ENCODE measurements at regions not wholly inside any gene's neighbourhood (a gene's known extent, or its start where the extent isn't known, plus 50 kb on each side); places are given as distances from the start of the nearest gene placed in this dataset.

DNA sequence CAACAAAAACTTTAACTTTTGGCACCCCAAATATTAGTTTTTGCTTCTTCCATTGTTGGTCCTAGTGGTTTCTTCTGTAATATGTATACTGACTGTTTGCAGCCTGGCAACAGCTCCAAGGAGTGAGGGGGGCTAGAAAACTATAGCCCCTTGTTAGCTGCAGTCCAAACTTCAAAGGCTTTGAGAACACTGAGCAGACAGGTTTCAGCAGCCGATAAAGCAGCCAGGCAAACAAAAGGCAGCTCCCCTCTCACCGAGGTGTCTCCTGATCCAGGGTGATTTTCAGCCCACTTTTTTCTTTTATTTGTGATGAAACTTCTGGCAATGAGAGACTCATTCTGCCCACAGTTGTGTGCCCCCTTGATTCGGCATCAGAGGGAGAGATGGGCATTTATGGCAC lies 80.7 kb downstream of the OLIG3 start:
- WGBS, 10 experiments = 0 to 60% (median 11%) methylated on average over 1 to 3 of the region's 3 CpGs; no CpG with 5 or more reads in 5 of the 10 experiments
- peak in 2 of 8 experiments; percentile 14 to 17 for ATAC-seq (replicated peaks in 6 of 8)
- H3K4me1 ChIP-seq (replicated peaks in 1 of 2) = peaks cover 24 to 27% of the 10 kb centered on the region in 2 donors
- no peak overlapping the region for H3K27ac ChIP-seq
- in situ Hi-C loops (cut with MboI; ENCODE audit: low pct_unique_long_range_greater_than_20kb in 2 of 9, low sequenced_read_pairs in 9 of 9, unreplicated experiment in 9 of 9) = no loop called here
- H3K4me3 ChIP-seq = no peak overlapping the region

DNA sequence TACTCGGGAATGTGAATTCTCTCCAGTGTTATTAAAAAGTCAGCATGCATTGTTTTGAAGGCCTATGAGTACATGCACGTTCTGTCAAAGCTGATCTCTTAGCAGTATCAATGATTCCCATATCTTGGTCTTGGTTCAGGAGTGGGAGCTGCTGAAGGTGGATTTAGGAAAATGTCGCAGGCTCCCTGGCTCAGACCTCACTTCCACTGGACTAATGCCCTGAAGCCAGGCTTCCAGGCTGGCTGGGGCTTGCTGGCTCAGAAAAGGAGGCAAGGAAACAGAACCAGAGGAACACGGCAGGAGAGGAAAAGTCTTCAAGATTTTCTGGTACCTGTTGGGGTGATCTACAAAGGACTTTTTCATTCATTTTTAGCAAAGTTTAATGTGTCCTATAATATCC lies 81.6 kb downstream of the OLIG3 start:
- Histone ChIP-seq H3K4me1 (replicated peaks in 1 of 2) (peaks cover 24 to 27% of the 10 kb centered on the region in 2 donors), H3K27ac (no peak overlapping the region), H3K4me3 (no peak overlapping the region)
- 22 to 100% (median 69%) methylated on average over 1 to 3 of the region's 4 CpGs for WGBS, 10 experiments
- no peak for ATAC-seq (replicated peaks in 6 of 8)
- in situ Hi-C loops (cut with MboI; ENCODE audit: low pct_unique_long_range_greater_than_20kb in 2 of 9, low sequenced_read_pairs in 9 of 9, unreplicated experiment in 9 of 9) = no loop called here

DNA sequence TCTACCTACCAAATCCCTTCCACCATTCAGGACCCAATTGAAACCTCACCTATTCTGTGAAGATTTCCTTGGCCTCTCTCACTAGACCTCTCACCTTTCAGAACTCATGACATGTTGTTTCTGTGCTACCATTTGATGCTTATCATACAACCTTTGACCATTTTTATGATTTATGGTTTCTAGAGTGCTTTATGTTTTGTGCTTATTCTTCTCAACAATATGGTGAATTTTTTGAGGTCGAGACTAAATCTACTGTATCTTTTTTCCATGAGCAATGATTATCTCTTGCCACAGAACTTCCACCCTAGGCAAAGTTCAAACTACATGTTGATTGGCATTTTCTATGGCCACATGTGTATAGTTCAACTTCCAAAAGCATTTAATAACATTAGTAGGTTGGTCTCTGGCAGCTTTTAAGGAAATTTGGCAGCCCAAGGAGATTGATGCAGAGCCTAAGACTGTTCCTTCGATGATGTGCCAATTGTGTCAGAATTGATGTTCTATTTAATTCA lies 84.9 kb downstream of the OLIG3 start:
- ATAC-seq (replicated peaks in 6 of 8) = no peak
- Histone ChIP-seq H3K4me1 (replicated peaks in 1 of 2) (peaks cover 9 to 11% of the 10 kb centered on the region in 2 donors), H3K27ac (no peak overlapping the region), H3K4me3 (no peak overlapping the region)
- 0 to 100% (median 85%) methylated on average over 1 to 2 of the region's 2 CpGs; no CpG with 5 or more reads in 1 of the 10 experiments for WGBS, 10 experiments
- in situ Hi-C loops (cut with MboI; ENCODE audit: low pct_unique_long_range_greater_than_20kb in 2 of 9, low sequenced_read_pairs in 9 of 9, unreplicated experiment in 9 of 9) = no loop called here

DNA sequence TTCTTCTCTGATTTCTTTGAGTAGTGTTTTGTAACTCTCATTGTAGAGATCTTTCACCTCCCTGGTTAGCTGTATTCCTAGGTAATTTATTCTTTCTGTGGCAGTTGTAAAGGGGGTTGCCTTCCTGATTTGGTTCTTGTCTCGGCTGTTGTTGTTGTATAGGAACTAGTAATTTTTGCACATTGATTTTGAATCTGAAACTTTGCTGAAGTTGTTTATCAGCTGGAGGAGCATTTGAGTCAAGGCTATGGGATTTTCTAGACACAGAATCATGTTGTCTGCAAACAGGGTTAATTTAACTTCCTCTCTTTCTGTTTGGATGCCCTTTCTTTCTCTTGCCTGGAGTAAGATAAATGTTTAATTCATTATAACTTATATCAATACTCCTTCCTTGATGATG lies 86.4 kb downstream of the OLIG3 start:
- H3K4me3 ChIP-seq = no peak overlapping the region
- H3K4me1 ChIP-seq (replicated peaks in 1 of 2) = no peaks in the 10 kb centered on the region
- no peak overlapping the region for H3K27ac ChIP-seq
- in situ Hi-C loops (cut with MboI; ENCODE audit: low pct_unique_long_range_greater_than_20kb in 2 of 9, low sequenced_read_pairs in 9 of 9, unreplicated experiment in 9 of 9) = no loop called here
- 0 to 100% (median 88%) methylated on average over 1 of the region's 1 CpG; no CpG with 5 or more reads in 2 of the 10 experiments for WGBS, 10 experiments
- ATAC-seq (replicated peaks in 6 of 8) = no peak

DNA sequence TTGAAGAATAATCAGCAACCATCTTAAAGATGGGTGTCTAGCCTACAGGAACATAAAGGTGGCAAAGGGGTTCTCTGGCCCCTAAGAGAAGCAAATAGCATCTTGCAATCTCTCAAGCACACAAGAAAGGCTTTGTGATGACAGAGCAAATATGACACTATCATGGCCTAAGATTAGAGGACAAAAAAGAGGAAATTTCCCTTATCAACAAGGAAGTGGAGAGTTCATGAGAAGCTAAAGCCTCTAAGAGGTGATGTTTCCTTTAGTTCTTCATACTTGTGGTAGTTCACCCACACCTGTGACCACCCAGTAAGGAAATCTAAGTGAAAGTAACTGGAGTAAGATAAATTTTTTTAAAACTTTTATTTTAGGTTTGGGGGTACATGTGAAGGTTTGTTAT lies 88.4 kb downstream of the OLIG3 start:
- in situ Hi-C loops (cut with MboI; ENCODE audit: low pct_unique_long_range_greater_than_20kb in 2 of 9, low sequenced_read_pairs in 9 of 9, unreplicated experiment in 9 of 9) = no loop called here
- no peak for ATAC-seq (replicated peaks in 6 of 8)

DNA sequence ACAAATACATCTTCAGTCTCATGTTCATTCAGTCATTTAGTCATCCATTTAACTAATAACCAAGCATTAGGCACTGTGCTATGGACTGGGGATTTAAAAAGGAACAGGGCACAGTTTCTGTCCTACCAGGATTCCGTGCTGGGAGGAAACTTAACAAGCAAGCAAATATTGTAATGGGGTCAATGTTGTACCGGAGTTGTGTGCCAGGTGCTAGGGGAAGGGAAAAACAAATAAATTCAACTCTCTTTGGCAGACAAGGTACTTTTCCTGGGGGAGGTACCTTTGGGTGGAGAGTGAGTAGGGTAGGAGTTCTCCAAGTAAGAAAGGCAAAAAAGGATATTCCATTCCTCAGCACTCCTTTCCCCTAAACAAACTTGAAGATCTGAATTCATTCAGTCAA lies 90.3 kb downstream of the OLIG3 start:
- in situ Hi-C loops (cut with MboI; ENCODE audit: low pct_unique_long_range_greater_than_20kb in 2 of 9, low sequenced_read_pairs in 9 of 9, unreplicated experiment in 9 of 9) = no loop called here
- peaks cover 9 to 14% of the 10 kb centered on the region in 2 donors for H3K4me1 ChIP-seq (replicated peaks in 1 of 2)
- 21 to 100% (median 100%) methylated on average over 1 to 2 of the region's 2 CpGs; no CpG with 5 or more reads in 3 of the 10 experiments for WGBS, 10 experiments
- ATAC-seq (replicated peaks in 6 of 8) = no peak
- no peak overlapping the region for H3K4me3 ChIP-seq
- no peak overlapping the region for H3K27ac ChIP-seq

More for the DNA sequence above, 88.4 kb downstream of the OLIG3 start:
- no peaks in the 10 kb centered on the region for H3K4me1 ChIP-seq (replicated peaks in 1 of 2)
- H3K27ac ChIP-seq = no peak overlapping the region
- H3K4me3 ChIP-seq = no peak overlapping the region

DNA sequence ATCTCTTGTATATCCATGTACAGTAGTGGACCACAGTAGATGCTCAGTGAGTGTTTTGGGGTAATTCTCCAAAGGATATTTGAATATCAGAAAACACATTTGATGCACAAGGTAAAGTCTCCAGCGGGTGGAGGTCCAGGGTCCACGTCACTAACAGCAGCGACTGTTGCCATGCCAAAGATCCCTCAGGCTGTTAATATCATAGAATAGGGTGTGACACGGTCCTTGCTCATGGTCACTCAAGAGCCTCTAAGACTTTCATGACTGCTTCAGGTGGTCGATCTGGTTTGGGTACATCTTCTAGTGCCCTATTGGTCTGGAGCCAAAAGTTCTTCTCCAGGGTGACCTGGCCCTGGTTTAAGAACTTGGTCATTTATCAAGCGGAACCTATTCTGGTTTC lies 90.8 kb downstream of the OLIG3 start:
- H3K4me1 ChIP-seq (replicated peaks in 1 of 2) = peaks cover 9 to 14% of the 10 kb centered on the region in 2 donors
- WGBS, 10 experiments = 40 to 98% (median 87%) methylated on average over 3 to 6 of the region's 6 CpGs; no CpG with 5 or more reads in 2 of the 10 experiments
- no peak overlapping the region for H3K4me3 ChIP-seq
- no peak for ATAC-seq (replicated peaks in 6 of 8)
- no peak overlapping the region for H3K27ac ChIP-seq
- in situ Hi-C loops (cut with MboI; ENCODE audit: low pct_unique_long_range_greater_than_20kb in 2 of 9, low sequenced_read_pairs in 9 of 9, unreplicated experiment in 9 of 9) = no loop called here

DNA sequence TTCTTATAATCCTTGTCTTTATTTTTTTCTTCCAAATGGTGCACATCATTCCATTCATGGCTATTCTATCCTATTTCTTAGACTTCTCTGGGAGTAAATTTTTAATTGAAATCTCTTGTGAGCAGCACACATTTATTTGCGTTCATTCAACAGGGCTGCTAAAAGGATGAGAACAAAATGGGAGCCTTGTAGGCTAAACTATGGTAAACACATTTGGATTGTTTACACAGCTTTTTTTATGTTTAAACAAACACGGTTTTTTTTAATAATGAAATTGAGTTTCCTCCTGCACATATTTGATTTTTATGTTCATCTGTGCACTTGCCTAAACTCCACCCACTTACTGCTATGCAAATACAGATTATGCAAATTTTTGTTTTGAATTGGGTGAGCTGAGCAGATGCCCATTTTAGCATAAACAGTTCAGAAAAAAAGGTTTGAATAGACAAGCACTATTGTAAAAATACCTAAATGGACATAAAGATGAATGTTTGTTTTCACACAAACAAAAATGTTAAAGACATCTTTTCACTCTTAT lies 92.0 kb downstream of the OLIG3 start:
- peak in 3 of 8 experiments; percentile 84 to 95 (median 88) for ATAC-seq (replicated peaks in 6 of 8)

DNA sequence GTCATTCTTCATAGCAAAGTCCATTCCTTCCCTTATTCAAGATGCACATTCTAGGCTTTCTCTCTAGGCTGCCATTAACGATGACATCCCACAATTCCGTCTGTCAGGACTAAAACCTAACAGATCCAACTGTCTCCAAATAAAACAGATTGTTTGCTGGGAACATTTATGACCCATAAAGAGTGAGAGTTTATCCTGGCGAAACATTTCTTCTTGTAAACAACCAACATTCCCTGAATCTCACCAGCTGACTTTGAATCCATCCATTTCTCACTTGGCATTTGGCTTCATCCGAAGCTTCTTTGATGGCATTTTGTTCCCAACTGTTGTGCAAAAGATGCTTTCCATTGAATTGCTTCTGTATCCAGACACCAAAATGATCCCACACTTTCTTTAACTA lies 93.1 kb downstream of the OLIG3 start:
- Histone ChIP-seq H3K4me3 (no peak overlapping the region), H3K4me1 (replicated peaks in 1 of 2) (peaks cover 9 to 14% of the 10 kb centered on the region in 2 donors), H3K27ac (no peak overlapping the region)
- WGBS, 10 experiments = 62 to 100% (median 87%) methylated on average over 1 to 4 of the region's 4 CpGs; no CpG with 5 or more reads in 2 of the 10 experiments
- no peak for ATAC-seq (replicated peaks in 6 of 8)
- in situ Hi-C loops (cut with MboI; ENCODE audit: low pct_unique_long_range_greater_than_20kb in 2 of 9, low sequenced_read_pairs in 9 of 9, unreplicated experiment in 9 of 9) = no loop called here

More for the DNA sequence above, 92.0 kb downstream of the OLIG3 start:
- Histone ChIP-seq H3K4me3 (no peak overlapping the region), H3K4me1 (replicated peaks in 1 of 2) (peaks cover 9 to 14% of the 10 kb centered on the region in 2 donors), H3K27ac (no peak overlapping the region)
- in situ Hi-C loops (cut with MboI; ENCODE audit: low pct_unique_long_range_greater_than_20kb in 2 of 9, low sequenced_read_pairs in 9 of 9, unreplicated experiment in 9 of 9) = no loop called here
- WGBS, 10 experiments = 10 to 88% (median 68%) methylated on average over 1 to 2 of the region's 2 CpGs

DNA sequence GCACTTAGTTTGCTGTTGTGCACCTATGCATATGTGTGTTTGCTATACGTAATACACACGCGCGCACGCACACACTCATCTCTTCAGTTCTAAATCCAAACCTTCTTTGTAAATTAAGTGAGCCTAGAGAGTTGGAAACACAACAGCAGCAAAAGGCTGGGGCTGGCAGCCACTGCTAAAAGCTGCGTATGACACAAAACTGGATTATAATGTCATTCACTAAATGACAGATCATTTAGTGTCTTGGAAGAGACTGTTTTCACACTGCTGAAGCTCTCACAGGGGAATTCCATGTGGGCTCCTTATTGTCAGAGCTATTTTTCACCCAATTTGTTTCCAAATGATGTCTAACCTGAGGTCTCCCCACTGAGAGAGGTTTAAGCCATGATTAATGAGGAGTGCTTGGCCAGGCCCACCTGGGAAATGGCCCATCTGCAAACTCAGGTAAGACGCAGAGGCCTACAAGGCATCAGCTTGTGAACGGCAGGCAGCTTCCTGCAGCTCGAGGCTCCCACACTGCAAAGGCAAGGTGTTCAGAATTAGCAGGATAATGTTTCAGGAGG lies 94.2 kb downstream of the OLIG3 start:
- Histone ChIP-seq H3K27ac (peak overlapping the region in 1 of 2 donors; percentile 46), H3K4me1 (replicated peaks in 1 of 2) (peaks cover 9 to 14% of the 10 kb centered on the region in 2 donors), H3K4me3 (no peak overlapping the region)
- in situ Hi-C loops (cut with MboI; ENCODE audit: low pct_unique_long_range_greater_than_20kb in 2 of 9, low sequenced_read_pairs in 9 of 9, unreplicated experiment in 9 of 9) = no loop called here
- peak in 4 of 8 experiments; percentile 44 to 67 (median 59) for ATAC-seq (replicated peaks in 6 of 8)
- WGBS, 10 experiments = 37 to 100% (median 81%) methylated on average over 2 to 7 of the region's 9 CpGs; no CpG with 5 or more reads in 2 of the 10 experiments

DNA sequence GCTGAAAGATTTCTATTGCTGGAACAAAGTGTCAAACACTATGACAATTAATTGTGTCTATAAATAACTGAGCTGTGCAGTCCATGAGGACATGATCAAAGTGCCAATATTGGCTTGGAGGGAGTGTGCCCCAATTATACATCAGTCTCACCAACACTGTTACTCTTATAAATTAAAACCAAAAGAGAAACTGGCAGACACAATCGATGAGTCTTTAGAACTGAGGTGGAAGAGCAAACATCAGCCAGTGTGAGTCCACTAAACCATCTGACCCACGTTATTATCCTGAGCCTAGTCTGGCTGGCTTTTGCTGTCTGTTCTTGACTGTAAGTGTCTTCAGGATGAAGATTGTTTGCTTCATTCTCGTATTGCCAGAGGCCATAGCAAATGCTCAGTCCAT lies 98.9 kb downstream of the OLIG3 start:
- H3K4me3 ChIP-seq = no peak overlapping the region
- peaks cover 13 to 25% of the 10 kb centered on the region in 2 donors for H3K4me1 ChIP-seq (replicated peaks in 1 of 2)
- WGBS, 10 experiments = 8 to 100% (median 77%) methylated on average over 1 to 3 of the region's 3 CpGs; no CpG with 5 or more reads in 1 of the 10 experiments
- no peak overlapping the region for H3K27ac ChIP-seq
- ATAC-seq (replicated peaks in 6 of 8) = no peak
- in situ Hi-C loops (cut with MboI; ENCODE audit: low pct_unique_long_range_greater_than_20kb in 2 of 9, low sequenced_read_pairs in 9 of 9, unreplicated experiment in 9 of 9) = no loop called here

DNA sequence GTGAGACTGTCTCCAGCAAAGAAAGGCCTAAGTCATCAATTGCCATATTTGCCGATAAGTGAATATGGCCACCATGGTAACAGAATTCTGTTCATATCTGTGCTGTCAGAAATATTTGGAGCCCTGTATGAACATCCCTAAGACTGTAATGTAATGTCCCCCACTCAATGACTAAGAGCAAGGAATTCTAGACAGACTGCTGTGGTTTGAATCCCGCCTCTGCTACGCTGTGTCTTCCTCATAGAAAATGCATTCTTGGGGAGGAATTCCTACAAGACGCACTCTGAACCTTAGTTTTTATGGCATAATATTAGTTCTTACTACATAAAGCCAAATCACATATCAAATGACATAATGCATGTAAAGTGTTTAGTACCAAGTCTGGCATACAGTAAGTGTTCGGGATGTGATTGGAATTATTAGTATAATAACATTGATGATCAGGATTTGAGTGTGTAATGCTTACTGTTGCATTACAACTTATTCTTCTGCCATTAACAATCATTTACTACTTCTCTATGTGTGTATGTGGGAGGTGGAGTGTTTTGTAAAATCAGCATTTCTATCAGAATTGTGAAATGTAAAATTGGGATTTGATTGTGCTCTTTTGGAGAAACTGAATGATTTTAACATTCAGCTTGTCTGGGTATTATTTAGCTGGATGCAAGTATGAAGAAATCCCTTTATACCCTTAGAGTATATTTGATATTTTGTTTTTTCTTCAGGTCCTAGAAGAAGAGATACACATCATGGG lies 103.0 kb downstream of the OLIG3 start:
- in situ Hi-C loops (cut with MboI; ENCODE audit: low pct_unique_long_range_greater_than_20kb in 2 of 9, low sequenced_read_pairs in 9 of 9, unreplicated experiment in 9 of 9) = no loop called here
- 68 to 100% (median 94%) methylated on average over 1 to 5 of the region's 5 CpGs; no CpG with 5 or more reads in 2 of the 10 experiments for WGBS, 10 experiments

DNA sequence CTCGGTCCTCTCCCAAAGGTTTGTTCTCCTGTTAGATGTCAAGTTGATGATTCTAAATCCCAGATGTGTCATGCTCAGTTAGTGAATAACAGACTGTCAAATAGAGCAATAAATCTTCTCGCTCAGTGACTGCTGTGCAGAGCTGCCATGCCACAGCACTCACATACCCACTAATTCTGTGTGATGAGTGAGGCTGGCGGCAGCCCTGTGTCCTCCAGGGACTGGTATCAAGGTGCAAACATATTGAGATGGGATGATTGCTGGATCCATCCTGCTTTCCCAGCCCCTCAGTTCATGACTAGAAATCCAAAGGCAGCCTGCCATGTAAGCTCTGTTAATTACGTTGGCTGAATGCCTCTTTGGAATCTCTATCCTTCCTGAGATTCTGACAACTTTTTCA lies 103.9 kb downstream of the OLIG3 start:
- ATAC-seq (replicated peaks in 6 of 8) = peak in 5 of 8 experiments; percentile 38 to 86 (median 65)
- 0 to 100% (median 49%) methylated on average over 1 to 3 of the region's 4 CpGs; no CpG with 5 or more reads in 3 of the 10 experiments for WGBS, 10 experiments
- Histone ChIP-seq H3K27ac (peak overlapping the region; percentile 60 to 68), H3K4me3 (no peak overlapping the region), H3K4me1 (replicated peaks in 1 of 2) (peaks cover 20 to 43% of the 10 kb centered on the region in 2 donors)
- in situ Hi-C loops (cut with MboI; ENCODE audit: low pct_unique_long_range_greater_than_20kb in 2 of 9, low sequenced_read_pairs in 9 of 9, unreplicated experiment in 9 of 9) = no loop called here

More for the DNA sequence above, 103.0 kb downstream of the OLIG3 start:
- no peak overlapping the region for H3K4me3 ChIP-seq
- no peak for ATAC-seq (replicated peaks in 6 of 8)
- H3K27ac ChIP-seq = no peak overlapping the region
- H3K4me1 ChIP-seq (replicated peaks in 1 of 2) = peaks cover 20 to 43% of the 10 kb centered on the region in 2 donors

Measured in motor neuron (in vitro differentiated cells).